ENCODE measurements at regions not wholly inside any gene's neighbourhood (a gene's known extent, or its start where the extent isn't known, plus 50 kb on each side); places are given as distances from the start of the nearest gene placed in this dataset.

- no peak for DNase-seq (ENCODE audit: low spot score)
These were observed 91.6 kb upstream of the CXCL12 start for GRCh38 chr10:44476409-44477045.

- no peak for DNase-seq (ENCODE audit: low spot score)
These were observed 92.1 kb upstream of the CXCL12 start for GRCh38 chr10:44477046-44477425.

GRCh38 chr10:44478040-44478439 lies 93.1 kb upstream of the CXCL12 start:
- no peak for DNase-seq (ENCODE audit: low spot score)

- no peak for DNase-seq (ENCODE audit: low spot score)
These were observed 94.2 kb upstream of the CXCL12 start for GRCh38 chr10:44478876-44479705.

- DNase-seq (ENCODE audit: low spot score): no peak
These were observed 107.8 kb upstream of the CXCL12 start for GRCh38 chr10:44492678-44493077.

- no peak for DNase-seq (ENCODE audit: low spot score)
These were observed 113.3 kb upstream of the CXCL12 start for GRCh38 chr10:44498222-44498621.

GRCh38 chr10:44500451-44500850 lies 115.6 kb upstream of the CXCL12 start:
- no peak for DNase-seq (ENCODE audit: low spot score)

GRCh38 chr10:44506386-44506785 lies 121.5 kb upstream of the CXCL12 start:
- DNase-seq (ENCODE audit: low spot score): no peak

GRCh38 chr10:44510379-44511115 lies 125.7 kb upstream of the CXCL12 start:
- no peak for DNase-seq (ENCODE audit: low spot score)

GRCh38 chr10:44511166-44511565 lies 126.3 kb upstream of the CXCL12 start:
- DNase-seq (ENCODE audit: low spot score): no peak

GRCh38 chr10:44511601-44512000 lies 126.7 kb upstream of the CXCL12 start:
- DNase-seq (ENCODE audit: low spot score): no peak

GRCh38 chr10:44512431-44513022 lies 127.6 kb upstream of the CXCL12 start:
- no peak for DNase-seq (ENCODE audit: low spot score)

- DNase-seq (ENCODE audit: low spot score): no peak
These were observed 128.7 kb upstream of the CXCL12 start for GRCh38 chr10:44513591-44513990.

GRCh38 chr10:44516891-44517290 lies 132.0 kb upstream of the CXCL12 start:
- DNase-seq (ENCODE audit: low spot score): no peak

GRCh38 chr10:44517635-44518034 lies 132.7 kb upstream of the CXCL12 start:
- no peak for DNase-seq (ENCODE audit: low spot score)

- no peak for DNase-seq (ENCODE audit: low spot score)
These were observed 134.5 kb upstream of the CXCL12 start for GRCh38 chr10:44519361-44519760.

GRCh38 chr10:44520651-44521050 lies 135.8 kb upstream of the CXCL12 start:
- DNase-seq (ENCODE audit: low spot score): no peak

- no peak for DNase-seq (ENCODE audit: low spot score)
These were observed 154.3 kb upstream of the CXCL12 start for GRCh38 chr10:44539178-44539577.

- no peak for DNase-seq (ENCODE audit: low spot score)
These were observed 167.8 kb upstream of the CXCL12 start for GRCh38 chr10:44552726-44553125.

- no peak for DNase-seq (ENCODE audit: low spot score)
These were observed 172.8 kb upstream of the CXCL12 start for GRCh38 chr10:44557596-44558191.

GRCh38 chr10:44558521-44558920 lies 173.6 kb upstream of the CXCL12 start:
- DNase-seq (ENCODE audit: low spot score): no peak

GRCh38 chr10:44564361-44564760 lies 179.5 kb upstream of the CXCL12 start:
- DNase-seq (ENCODE audit: low spot score): no peak
